Heart left ventricle (tissue), 16 donors: ENCODE measurements at regions not wholly inside any gene's neighbourhood (a gene's known extent, or its start where the extent isn't known, plus 50 kb on each side); places are given as distances from the start of the nearest gene placed in this dataset.

ENCODE experiments used
- ATAC-seq, 4 donors: fragments of 200-7000 bp; cut with Tn5 transposase; one replicate each; pipeline ENCODE4 v1.9.1; 2020 to 2022; ENCODE audit warnings: moderate library complexity in 4 of 4, mild to moderate bottlenecking in 3 of 4, moderate number of reproducible peaks in 1 of 4
- DNase-seq, 5 donors: peaks; one replicate each; pipeline ENCODE4 v3.0.0-alpha.2; 2020
- H3K27ac ChIP-seq, 12 donors: fragments of 200-600 bp; sonication (generic) in 4 of 12; one replicate each; pipeline versions ENCODE4 v1.5.0 to v1.8.0; 2016 to 2022; ENCODE audit warnings: mild to moderate bottlenecking in 2 of 12
- H3K27me3 ChIP-seq, 9 donors: fragments of 200-600 bp; sonication (generic) in 2 of 9; one replicate each; pipeline versions ENCODE4 v1.5.1 to v1.8.0; 2016 to 2022; ENCODE audit warnings: mild to moderate bottlenecking in 3 of 9
- H3K36me3 ChIP-seq, 9 donors: fragments of 200-600 bp; sonication (generic) in 2 of 9; one replicate each; pipeline versions ENCODE4 v1.5.0 to v1.8.0; 2018 to 2022; ENCODE audit warnings: mild to moderate bottlenecking in 2 of 9
- H3K4me1 ChIP-seq, 12 donors: fragments of 200-600 bp; sonication (generic) in 4 of 12; one replicate each; pipeline versions ENCODE4 v1.5.0 to v1.8.0; 2016 to 2022; ENCODE audit warnings: mild to moderate bottlenecking in 3 of 12
- H3K4me3 ChIP-seq, 12 donors: fragments of 200-600 bp; sonication (generic) in 4 of 12; one replicate each; pipeline versions ENCODE4 v1.5.0 to v1.8.0; 2017 to 2022; ENCODE audit warnings: mild to moderate bottlenecking in 9 of 12, moderate library complexity in 4 of 12
- H3K9me3 ChIP-seq, 12 donors: fragments of 200-600 bp; sonication (generic) in 4 of 12; one replicate each; pipeline versions ENCODE4 v1.5.0 to v1.8.0; 2016 to 2022; ENCODE audit warnings: mild to moderate bottlenecking in 1 of 12
- POLR2A ChIP-seq, 2 donors: fragments of 450-650 bp; IDR thresholded peaks; one replicate each; pipeline ENCODE4 v1.6.1; 2017; ENCODE audit warnings: antibody characterized with exemption in 2 of 2, mild to moderate bottlenecking in 2 of 2, moderate library complexity in 2 of 2
- WGBS, 4 donors: extraction: QIAGEN DNeasy Blood & Tissue Kit in 2 of 4; methylation state at CpG; one replicate each; pipeline versions ENCODE4 v1.1.5 to v1.1.7; 2013 to 2018; 5-methylcytosine and 5-hydroxymethylcytosine counted together
- intact Hi-C, 10 donors: fragments of 100-400 bp; cut with DNase I; formaldehyde crosslinking; loops; one replicate each; pipeline versions ENCODE4 v1.11.1 to v1.14.2; 2022
- TF ChIP-seq, protein P1 (sequence below), 12 donors: fragments of 200-600 bp; sonication (generic) in 4 of 12; IDR thresholded peaks; one replicate each; pipeline versions ENCODE4 v1.5.0 to v1.8.0; 2018 to 2022; ENCODE audit warnings: antibody characterized with exemption in 12 of 12, mild to moderate bottlenecking in 5 of 12
- donor health status: ischemic (EF 13 %, LVEDD 7.1; RV severe dilation, severe dysfunction).
- donor health status: healthy with polysubstance abuse.
- donor health status: DM: no; HTN: yes; CAD: no.
- donor health status: DM: no; HTN: no; CAD: no.
- donor health status: ischemic (EF 25% LVEDD 6.9; RV normal size, moderate dysfunction).
- donor health status: ischemic (EF 25% LVEDD 5.7; RV mildly dilated, moderate dysfunction).
- donor health status: healthy.
- donor health status: DM: yes; HTN: yes; CAD: no.
- donor health status: ischemic (EF 35%, LVEDD 5.7; RV mildly dilated, moderate dysfunction).
- donor health status: nonischemic (EF 11% LVEDD 7.7; RV severe dilation, severe dysfunction).
- donor health status: DM: yes; HTN: yes; CAD: no.
- donor health status: PGD.
- donor health status: ischemic (EF 29% LVEDD 5.4; RV normal size, mild dysfunction).
- donor health status: nonischemic (EF 23%, LVEDD 6.1; RV moderate dilation, normal function).

DNA sequence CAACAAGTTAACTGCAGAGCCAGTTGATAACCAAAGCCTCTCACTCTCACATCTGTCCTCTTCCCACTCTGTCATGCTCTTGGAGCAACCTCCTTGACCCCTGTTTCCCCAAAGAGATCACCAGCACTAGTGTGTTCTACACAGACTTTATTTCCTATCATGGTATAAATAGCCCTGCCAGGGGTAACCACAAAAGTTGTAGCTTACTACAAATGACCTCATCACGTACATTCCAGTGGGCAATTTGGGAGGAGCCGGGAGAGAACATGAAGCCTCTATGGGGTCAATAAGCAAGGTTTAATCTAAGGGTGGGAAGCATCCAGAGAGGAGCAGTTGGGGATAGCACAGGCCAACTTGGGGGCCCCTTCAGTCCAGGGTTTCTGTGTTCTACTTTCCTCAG, 186.5 kb downstream of the KCNA5 start:
- H3K27ac ChIP-seq, result no peak overlapping the region
- 92 to 100% (median 93%) methylated on average over 2 of the region's 2 CpGs for WGBS, 4 donors
- TF ChIP-seq POLR2A (IDR thresholded peaks at IDR 0.05), result no peak
- TF ChIP-seq, protein P1, sequence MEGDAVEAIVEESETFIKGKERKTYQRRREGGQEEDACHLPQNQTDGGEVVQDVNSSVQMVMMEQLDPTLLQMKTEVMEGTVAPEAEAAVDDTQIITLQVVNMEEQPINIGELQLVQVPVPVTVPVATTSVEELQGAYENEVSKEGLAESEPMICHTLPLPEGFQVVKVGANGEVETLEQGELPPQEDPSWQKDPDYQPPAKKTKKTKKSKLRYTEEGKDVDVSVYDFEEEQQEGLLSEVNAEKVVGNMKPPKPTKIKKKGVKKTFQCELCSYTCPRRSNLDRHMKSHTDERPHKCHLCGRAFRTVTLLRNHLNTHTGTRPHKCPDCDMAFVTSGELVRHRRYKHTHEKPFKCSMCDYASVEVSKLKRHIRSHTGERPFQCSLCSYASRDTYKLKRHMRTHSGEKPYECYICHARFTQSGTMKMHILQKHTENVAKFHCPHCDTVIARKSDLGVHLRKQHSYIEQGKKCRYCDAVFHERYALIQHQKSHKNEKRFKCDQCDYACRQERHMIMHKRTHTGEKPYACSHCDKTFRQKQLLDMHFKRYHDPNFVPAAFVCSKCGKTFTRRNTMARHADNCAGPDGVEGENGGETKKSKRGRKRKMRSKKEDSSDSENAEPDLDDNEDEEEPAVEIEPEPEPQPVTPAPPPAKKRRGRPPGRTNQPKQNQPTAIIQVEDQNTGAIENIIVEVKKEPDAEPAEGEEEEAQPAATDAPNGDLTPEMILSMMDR (IDR thresholded peaks at IDR 0.05), result no peak
- H3K4me1 ChIP-seq, result peaks cover 0 to 9% (median 0%) of the 10 kb centered on the region in 12 donors
- no peak overlapping the region for H3K4me3 ChIP-seq
- DNase-seq, result no peak
- no peaks in the 10 kb centered on the region for H3K36me3 ChIP-seq
- no peak for ATAC-seq
- intact Hi-C loops, result no loop called here
- H3K9me3 ChIP-seq, result no peaks in the 10 kb centered on the region
- peaks cover 0 to 15% (median 0%) of the 10 kb centered on the region in 9 donors for H3K27me3 ChIP-seq

DNA sequence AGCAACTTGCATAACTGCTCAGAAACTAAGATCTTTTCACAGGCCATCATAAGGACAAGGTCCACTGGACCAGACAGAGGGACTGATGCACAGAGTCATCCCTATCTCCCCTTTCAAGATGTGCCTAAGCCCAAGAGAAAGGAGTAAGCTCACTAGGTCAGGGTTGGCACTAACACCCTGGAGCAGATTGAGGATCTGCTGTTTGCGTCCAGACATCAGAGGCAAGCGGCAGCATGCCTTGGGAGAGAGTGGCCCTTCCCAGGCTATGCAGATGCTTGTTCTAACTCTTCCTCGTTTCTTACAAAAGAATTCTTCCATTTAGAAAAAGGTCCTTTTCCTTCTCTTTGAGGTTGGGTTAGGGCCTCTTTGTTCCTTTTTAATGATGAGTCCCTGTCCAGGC, 187.2 kb downstream of the KCNA5 start:
- WGBS, 4 donors, result 93 to 96% (median 95%) methylated on average over 3 of the region's 3 CpGs
- no peak for TF ChIP-seq POLR2A (IDR thresholded peaks at IDR 0.05)
- TF ChIP-seq, protein P1 (IDR thresholded peaks at IDR 0.05), result no peak
- Histone ChIP-seq H3K27ac (no peak overlapping the region), H3K4me1 (peaks cover 0 to 9% (median 0%) of the 10 kb centered on the region in 12 donors), H3K9me3 (no peaks in the 10 kb centered on the region), H3K27me3 (peaks cover 0 to 15% (median 0%) of the 10 kb centered on the region in 9 donors), H3K36me3 (no peaks in the 10 kb centered on the region), H3K4me3 (no peak overlapping the region)
- intact Hi-C loops, result no loop called here
- DNase-seq (no peak), ATAC-seq (no peak)

DNA sequence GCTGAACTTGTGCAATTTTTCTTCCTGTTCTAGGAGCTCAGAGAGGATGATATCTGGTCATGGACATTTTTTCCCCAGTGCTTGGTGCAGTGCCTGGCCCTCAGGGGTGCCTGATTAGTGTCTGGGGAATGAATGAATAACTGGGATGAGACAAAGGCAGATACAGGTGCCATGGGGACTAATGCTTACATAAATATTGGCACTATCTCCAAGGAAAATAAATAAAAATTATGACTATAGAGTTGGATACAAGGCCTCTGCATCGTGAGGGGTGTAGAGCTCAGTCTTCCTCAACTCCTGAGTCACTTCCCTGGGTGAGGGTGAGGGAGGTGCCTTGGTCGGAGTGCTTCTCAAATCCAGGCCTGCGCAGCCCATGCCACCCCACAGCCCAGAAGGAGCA, 188.6 kb downstream of the KCNA5 start:
- TF ChIP-seq, protein P1 (IDR thresholded peaks at IDR 0.05), result no peak
- TF ChIP-seq POLR2A (IDR thresholded peaks at IDR 0.05), result no peak
- Histone ChIP-seq H3K36me3 (no peaks in the 10 kb centered on the region), H3K9me3 (no peaks in the 10 kb centered on the region), H3K27ac (no peak overlapping the region), H3K4me3 (no peak overlapping the region), H3K4me1 (peaks cover 0 to 9% (median 0%) of the 10 kb centered on the region in 12 donors), H3K27me3 (peaks cover 0 to 15% (median 0%) of the 10 kb centered on the region in 9 donors)
- ATAC-seq (no peak), DNase-seq (no peak)
- intact Hi-C loops, result no loop called here
- WGBS, 4 donors, result 91 to 94% (median 93%) methylated on average over 3 of the region's 3 CpGs

DNA sequence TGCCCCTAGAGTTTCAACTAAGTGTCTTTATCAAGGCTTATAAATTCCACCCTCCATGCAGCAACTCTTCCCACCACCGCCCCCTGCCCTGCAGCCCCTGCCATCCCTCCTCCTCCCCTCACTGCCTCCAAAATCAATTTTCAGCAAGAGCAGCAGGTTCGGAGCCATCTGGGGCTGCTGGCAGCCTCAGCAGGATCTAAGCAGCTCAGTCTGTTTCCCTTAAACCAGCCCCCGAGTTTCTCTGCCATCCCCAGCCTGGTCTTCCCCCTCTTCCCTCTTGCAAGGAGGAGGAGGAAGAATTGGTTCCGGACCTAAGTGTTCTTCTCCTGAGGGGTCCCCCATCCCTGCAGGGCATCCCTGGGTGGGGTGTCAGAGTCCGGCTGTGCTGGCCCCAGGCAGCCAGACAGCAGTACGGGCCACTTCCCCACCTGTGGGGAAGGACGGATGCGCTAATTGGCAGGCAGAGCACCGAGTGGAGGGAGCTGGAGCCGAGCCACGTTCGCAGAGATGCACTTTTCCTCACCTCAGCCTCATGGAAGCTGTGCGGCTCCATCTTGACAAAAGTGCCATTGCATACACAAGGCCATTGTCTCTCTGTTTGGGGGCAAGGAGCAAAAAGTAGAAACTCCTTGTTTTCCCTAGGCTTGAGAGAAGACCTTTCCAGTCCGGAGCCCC, 189.3 kb downstream of the KCNA5 start:
- intact Hi-C loops, result no loop called here
- Histone ChIP-seq H3K27me3 (peaks cover 0 to 15% (median 0%) of the 10 kb centered on the region in 9 donors), H3K9me3 (no peaks in the 10 kb centered on the region), H3K4me3 (no peak overlapping the region), H3K36me3 (no peaks in the 10 kb centered on the region), H3K27ac (no peak overlapping the region), H3K4me1 (peaks cover 0 to 7% (median 0%) of the 10 kb centered on the region in 12 donors)
- TF ChIP-seq, protein P1 (IDR thresholded peaks at IDR 0.05), result no peak
- no peak for TF ChIP-seq POLR2A (IDR thresholded peaks at IDR 0.05)
- 64 to 69% (median 68%) methylated on average over 13 to 14 of the region's 14 CpGs for WGBS, 4 donors
- DNase-seq (no peak), ATAC-seq (no peak)
